Liver (tissue), 8 donors: ENCODE measurements at regions not wholly inside any gene's neighbourhood (a gene's known extent, or its start where the extent isn't known, plus 50 kb on each side); places are given as distances from the start of the nearest gene placed in this dataset.

Experiments
- DNase-seq: peaks from one replicate; pipeline ENCODE4 v3.0.0-alpha.2; 2017; ENCODE audit warnings: low spot score
- H3K27ac ChIP-seq, 2 donors: one replicate each; pipeline ENCODE4 v1.7.0; 2013; ENCODE audit warnings: inconsistent platforms in 2 of 2, low read length in 2 of 2, control low read depth in 1 of 2, low read depth in 1 of 2, mild to moderate bottlenecking in 1 of 2
- H3K27me3 ChIP-seq, 4 donors: one replicate each; pipeline versions ENCODE4 v1.6.1 to v1.7.0; 2013; ENCODE audit warnings: low read length in 3 of 4, inconsistent platforms in 1 of 4, mild to moderate bottlenecking in 1 of 4, moderate library complexity in 1 of 4; ENCODE audit not compliant: control insufficient read depth in 4 of 4, insufficient read depth in 4 of 4
- H3K36me3 ChIP-seq, 4 donors: one replicate each; pipeline versions ENCODE4 v1.6.1 to v1.7.0; 2013; ENCODE audit warnings: low read length in 3 of 4, mild to moderate bottlenecking in 3 of 4, low read depth in 1 of 4, moderate library complexity in 1 of 4; ENCODE audit not compliant: control insufficient read depth in 4 of 4, insufficient read depth in 3 of 4
- H3K4me1 ChIP-seq, 4 donors: one replicate each; pipeline versions ENCODE4 v1.6.1 to v1.7.0; 2013; ENCODE audit warnings: low read length in 3 of 4, mild to moderate bottlenecking in 3 of 4, moderate library complexity in 1 of 4; ENCODE audit not compliant: control insufficient read depth in 4 of 4, insufficient read depth in 4 of 4
- H3K4me3 ChIP-seq, 3 donors: one replicate each; pipeline versions ENCODE4 v1.6.1 to v1.7.0; 2013; ENCODE audit warnings: low read length in 3 of 3, control low read depth in 1 of 3, low read depth in 1 of 3, mild to moderate bottlenecking in 1 of 3
- H3K9ac ChIP-seq, 2 donors: one replicate each; pipeline ENCODE4 v1.7.0; 2013; ENCODE audit warnings: low read length in 2 of 2, mild to moderate bottlenecking in 2 of 2, moderate library complexity in 2 of 2, control low read depth in 1 of 2, low read depth in 1 of 2
- H3K9me3 ChIP-seq, 4 donors: one replicate each; pipeline versions ENCODE4 v1.6.1 to v1.7.0; 2013; ENCODE audit warnings: low read length in 3 of 4; ENCODE audit not compliant: control insufficient read depth in 4 of 4
- EGR1 ChIP-seq, 2 donors: IDR thresholded peaks; 2 replicates each; pipeline ENCODE4 v1.6.1; 2016 to 2018; ENCODE audit warnings: antibody characterized with exemption in 2 of 2, low read depth in 2 of 2
- FOXA1 ChIP-seq: IDR thresholded peaks from 2 replicates; pipeline ENCODE4 v1.6.1; 2016; ENCODE audit warnings: antibody characterized with exemption
- FOXA2 ChIP-seq: IDR thresholded peaks from 2 replicates; pipeline ENCODE4 v1.6.1; 2016; ENCODE audit warnings: antibody characterized with exemption
- GABPA ChIP-seq, 2 donors: IDR thresholded peaks in 1 of 2; conservative IDR thresholded peaks in 1 of 2; 2 replicates each; pipeline ENCODE4 v1.6.1; 2016; ENCODE audit warnings: antibody characterized with exemption in 2 of 2, mild to moderate bottlenecking in 1 of 2, moderate library complexity in 1 of 2
- HNF4A ChIP-seq, 2 donors: conservative IDR thresholded peaks; 2 replicates each; pipeline ENCODE4 v1.6.1; 2016; ENCODE audit warnings: antibody characterized with exemption in 2 of 2, mild to moderate bottlenecking in 2 of 2
- HNF4G ChIP-seq: IDR thresholded peaks from 2 replicates; pipeline ENCODE4 v1.6.1; 2016; ENCODE audit warnings: antibody characterized with exemption
- JUND ChIP-seq, 2 donors: IDR thresholded peaks; 2 replicates each; pipeline ENCODE4 v1.6.1; 2016; ENCODE audit warnings: antibody characterized with exemption in 2 of 2
- NR2F2 ChIP-seq: IDR thresholded peaks from 2 replicates; pipeline ENCODE4 v1.6.1; 2016; ENCODE audit warnings: antibody characterized with exemption
- RAD21 ChIP-seq, 2 donors: IDR thresholded peaks; 2 replicates each; pipeline ENCODE4 v1.6.1; 2016; ENCODE audit warnings: antibody characterized with exemption in 2 of 2, mild to moderate bottlenecking in 2 of 2
- RXRA ChIP-seq, 2 donors: IDR thresholded peaks; 2 replicates each; pipeline ENCODE4 v1.6.1; 2017 to 2018; ENCODE audit warnings: antibody characterized with exemption in 2 of 2, mild to moderate bottlenecking in 1 of 2
- SP1 ChIP-seq: IDR thresholded peaks from 2 replicates; pipeline ENCODE4 v1.6.1; 2018; ENCODE audit warnings: antibody characterized with exemption, mild to moderate bottlenecking
- TAF1 ChIP-seq: conservative IDR thresholded peaks from 2 replicates; pipeline ENCODE4 v1.6.1; 2016; ENCODE audit warnings: antibody characterized with exemption, mild to moderate bottlenecking
- YY1 ChIP-seq: IDR thresholded peaks from 2 replicates; pipeline ENCODE4 v1.6.1; 2016; ENCODE audit warnings: antibody characterized with exemption, mild to moderate bottlenecking
- WGBS: extraction: QIAGEN DNeasy Blood & Tissue Kit; methylation state at CpG from one replicate; pipeline ENCODE4 v1.1.7; 2013; 5-methylcytosine and 5-hydroxymethylcytosine counted together
- TF ChIP-seq, protein P1 (sequence below): IDR thresholded peaks from 2 replicates; pipeline ENCODE4 v1.6.1; 2016; ENCODE audit warnings: antibody characterized with exemption, mild to moderate bottlenecking
- TF ChIP-seq, protein P2 (sequence below): IDR thresholded peaks from 2 replicates; pipeline ENCODE4 v1.6.1; 2016; ENCODE audit warnings: antibody characterized with exemption
- TF ChIP-seq, protein P3 (sequence below): fragments of 150-350 bp; IDR thresholded peaks from 2 replicates; pipeline ENCODE4 v1.5.1; 2017; ENCODE audit warnings: improper control_type of control experiment, low read depth, low read length; ENCODE audit not compliant: missing input control
- TF ChIP-seq, protein P4 (sequence below): IDR thresholded peaks from 2 replicates; pipeline ENCODE4 v1.6.1; 2016; ENCODE audit warnings: antibody characterized with exemption
- TF ChIP-seq, protein P5 (sequence below): IDR thresholded peaks from 2 replicates; pipeline ENCODE4 v1.6.1; 2016; ENCODE audit warnings: antibody characterized with exemption
- donor health status: healthy.
- donor health status: healthy.
- donor health status: healthy.
- donor health status: healthy.
- donor health status: healthy.

DNA sequence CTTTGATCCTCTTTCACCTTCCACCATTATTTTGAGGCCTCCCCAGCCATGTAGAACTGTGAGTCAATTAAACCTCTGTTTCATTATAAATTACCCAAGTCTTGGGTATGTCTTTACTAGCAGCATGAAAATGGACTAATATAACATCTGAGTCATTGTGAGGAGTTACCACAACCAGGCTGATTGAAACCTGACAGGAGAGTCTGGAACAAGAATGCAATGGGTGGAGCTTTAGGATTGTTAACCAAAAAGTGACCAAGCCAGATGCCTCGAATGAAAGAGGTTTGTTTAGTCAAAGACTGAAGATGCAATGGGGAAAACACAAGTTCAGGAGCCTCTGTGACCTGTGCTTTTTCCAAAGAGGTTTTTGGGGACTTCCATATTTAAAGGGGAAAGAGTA is 659.0 kb downstream of the SLITRK6 start:
- Histone ChIP-seq H3K27me3 (no peaks in the 10 kb centered on the region), H3K36me3 (no peaks in the 10 kb centered on the region), H3K9me3 (no peaks in the 10 kb centered on the region), H3K9ac (no peak overlapping the region), H3K4me1 (no peaks in the 10 kb centered on the region), H3K4me3 (no peak overlapping the region), H3K27ac (no peak overlapping the region)
- no peak for DNase-seq
- 31% methylated on average over 1 of the region's 1 CpG for WGBS
- TF ChIP-seq YY1 (no peak), EGR1 (IDR thresholded peaks at IDR 0.05; ENCODE audit: low read depth in 2 of 2) (no peak), NR2F2 (no peak), FOXA1 (no peak), RAD21 (IDR thresholded peaks at IDR 0.05) (no peak), SP1 (no peak), TAF1 (no peak), JUND (IDR thresholded peaks at IDR 0.05) (no peak), GABPA (IDR thresholded peaks at IDR 0.05 in 1 of 2, conservative IDR thresholded peaks at IDR 0.05 in 1 of 2) (no peak), HNF4A (conservative IDR thresholded peaks at IDR 0.05) (no peak), FOXA2 (no peak), RXRA (IDR thresholded peaks at IDR 0.05) (no peak)
- TF ChIP-seq, protein P1, sequence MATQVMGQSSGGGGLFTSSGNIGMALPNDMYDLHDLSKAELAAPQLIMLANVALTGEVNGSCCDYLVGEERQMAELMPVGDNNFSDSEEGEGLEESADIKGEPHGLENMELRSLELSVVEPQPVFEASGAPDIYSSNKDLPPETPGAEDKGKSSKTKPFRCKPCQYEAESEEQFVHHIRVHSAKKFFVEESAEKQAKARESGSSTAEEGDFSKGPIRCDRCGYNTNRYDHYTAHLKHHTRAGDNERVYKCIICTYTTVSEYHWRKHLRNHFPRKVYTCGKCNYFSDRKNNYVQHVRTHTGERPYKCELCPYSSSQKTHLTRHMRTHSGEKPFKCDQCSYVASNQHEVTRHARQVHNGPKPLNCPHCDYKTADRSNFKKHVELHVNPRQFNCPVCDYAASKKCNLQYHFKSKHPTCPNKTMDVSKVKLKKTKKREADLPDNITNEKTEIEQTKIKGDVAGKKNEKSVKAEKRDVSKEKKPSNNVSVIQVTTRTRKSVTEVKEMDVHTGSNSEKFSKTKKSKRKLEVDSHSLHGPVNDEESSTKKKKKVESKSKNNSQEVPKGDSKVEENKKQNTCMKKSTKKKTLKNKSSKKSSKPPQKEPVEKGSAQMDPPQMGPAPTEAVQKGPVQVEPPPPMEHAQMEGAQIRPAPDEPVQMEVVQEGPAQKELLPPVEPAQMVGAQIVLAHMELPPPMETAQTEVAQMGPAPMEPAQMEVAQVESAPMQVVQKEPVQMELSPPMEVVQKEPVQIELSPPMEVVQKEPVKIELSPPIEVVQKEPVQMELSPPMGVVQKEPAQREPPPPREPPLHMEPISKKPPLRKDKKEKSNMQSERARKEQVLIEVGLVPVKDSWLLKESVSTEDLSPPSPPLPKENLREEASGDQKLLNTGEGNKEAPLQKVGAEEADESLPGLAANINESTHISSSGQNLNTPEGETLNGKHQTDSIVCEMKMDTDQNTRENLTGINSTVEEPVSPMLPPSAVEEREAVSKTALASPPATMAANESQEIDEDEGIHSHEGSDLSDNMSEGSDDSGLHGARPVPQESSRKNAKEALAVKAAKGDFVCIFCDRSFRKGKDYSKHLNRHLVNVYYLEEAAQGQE: no peak
- TF ChIP-seq, protein P2, sequence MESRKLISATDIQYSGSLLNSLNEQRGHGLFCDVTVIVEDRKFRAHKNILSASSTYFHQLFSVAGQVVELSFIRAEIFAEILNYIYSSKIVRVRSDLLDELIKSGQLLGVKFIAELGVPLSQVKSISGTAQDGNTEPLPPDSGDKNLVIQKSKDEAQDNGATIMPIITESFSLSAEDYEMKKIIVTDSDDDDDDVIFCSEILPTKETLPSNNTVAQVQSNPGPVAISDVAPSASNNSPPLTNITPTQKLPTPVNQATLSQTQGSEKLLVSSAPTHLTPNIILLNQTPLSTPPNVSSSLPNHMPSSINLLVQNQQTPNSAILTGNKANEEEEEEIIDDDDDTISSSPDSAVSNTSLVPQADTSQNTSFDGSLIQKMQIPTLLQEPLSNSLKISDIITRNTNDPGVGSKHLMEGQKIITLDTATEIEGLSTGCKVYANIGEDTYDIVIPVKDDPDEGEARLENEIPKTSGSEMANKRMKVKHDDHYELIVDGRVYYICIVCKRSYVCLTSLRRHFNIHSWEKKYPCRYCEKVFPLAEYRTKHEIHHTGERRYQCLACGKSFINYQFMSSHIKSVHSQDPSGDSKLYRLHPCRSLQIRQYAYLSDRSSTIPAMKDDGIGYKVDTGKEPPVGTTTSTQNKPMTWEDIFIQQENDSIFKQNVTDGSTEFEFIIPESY: no peak
- TF ChIP-seq, protein P3, sequence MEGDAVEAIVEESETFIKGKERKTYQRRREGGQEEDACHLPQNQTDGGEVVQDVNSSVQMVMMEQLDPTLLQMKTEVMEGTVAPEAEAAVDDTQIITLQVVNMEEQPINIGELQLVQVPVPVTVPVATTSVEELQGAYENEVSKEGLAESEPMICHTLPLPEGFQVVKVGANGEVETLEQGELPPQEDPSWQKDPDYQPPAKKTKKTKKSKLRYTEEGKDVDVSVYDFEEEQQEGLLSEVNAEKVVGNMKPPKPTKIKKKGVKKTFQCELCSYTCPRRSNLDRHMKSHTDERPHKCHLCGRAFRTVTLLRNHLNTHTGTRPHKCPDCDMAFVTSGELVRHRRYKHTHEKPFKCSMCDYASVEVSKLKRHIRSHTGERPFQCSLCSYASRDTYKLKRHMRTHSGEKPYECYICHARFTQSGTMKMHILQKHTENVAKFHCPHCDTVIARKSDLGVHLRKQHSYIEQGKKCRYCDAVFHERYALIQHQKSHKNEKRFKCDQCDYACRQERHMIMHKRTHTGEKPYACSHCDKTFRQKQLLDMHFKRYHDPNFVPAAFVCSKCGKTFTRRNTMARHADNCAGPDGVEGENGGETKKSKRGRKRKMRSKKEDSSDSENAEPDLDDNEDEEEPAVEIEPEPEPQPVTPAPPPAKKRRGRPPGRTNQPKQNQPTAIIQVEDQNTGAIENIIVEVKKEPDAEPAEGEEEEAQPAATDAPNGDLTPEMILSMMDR: no peak
- TF ChIP-seq, protein P4, sequence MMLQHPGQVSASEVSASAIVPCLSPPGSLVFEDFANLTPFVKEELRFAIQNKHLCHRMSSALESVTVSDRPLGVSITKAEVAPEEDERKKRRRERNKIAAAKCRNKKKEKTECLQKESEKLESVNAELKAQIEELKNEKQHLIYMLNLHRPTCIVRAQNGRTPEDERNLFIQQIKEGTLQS: no peak
- TF ChIP-seq, protein P5, sequence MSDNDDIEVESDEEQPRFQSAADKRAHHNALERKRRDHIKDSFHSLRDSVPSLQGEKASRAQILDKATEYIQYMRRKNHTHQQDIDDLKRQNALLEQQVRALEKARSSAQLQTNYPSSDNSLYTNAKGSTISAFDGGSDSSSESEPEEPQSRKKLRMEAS: no peak

DNA sequence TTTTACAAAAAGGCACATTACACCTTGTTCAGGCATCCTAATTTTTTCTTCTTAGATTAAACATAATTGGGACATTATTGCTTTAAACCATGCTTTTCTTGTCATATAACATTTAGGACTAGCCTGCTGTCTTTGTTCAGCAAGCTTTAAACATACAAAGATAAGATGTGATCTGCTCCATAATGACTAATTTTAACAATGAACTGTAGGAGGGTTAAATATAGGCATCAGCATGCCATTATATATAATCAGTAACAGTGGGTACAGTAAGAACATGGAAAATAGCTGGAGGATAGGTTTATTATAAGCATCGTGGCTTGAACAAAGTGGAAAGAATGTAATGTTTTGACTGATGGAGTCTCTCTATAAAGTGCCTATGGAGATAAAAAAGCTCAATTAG is 661.7 kb downstream of the SLITRK6 start:
- H3K4me1 ChIP-seq: no peaks in the 10 kb centered on the region
- WGBS: 67% methylated on average over 1 of the region's 1 CpG
- no peak for DNase-seq
- TF ChIP-seq NR2F2 (no peak), HNF4G (no peak), JUND (IDR thresholded peaks at IDR 0.05) (no peak), RAD21 (IDR thresholded peaks at IDR 0.05) (no peak), SP1 (no peak), FOXA2 (no peak)
- TF ChIP-seq, protein P1: no peak
- TF ChIP-seq, protein P4: no peak
- TF ChIP-seq, protein P2: no peak

More for the DNA sequence above, 661.7 kb downstream of the SLITRK6 start:
- Histone ChIP-seq H3K9ac (no peak overlapping the region), H3K4me3 (no peak overlapping the region), H3K27me3 (no peaks in the 10 kb centered on the region), H3K9me3 (no peaks in the 10 kb centered on the region), H3K27ac (no peak overlapping the region), H3K36me3 (no peaks in the 10 kb centered on the region)
